ENCODE measurements at regions not wholly inside any gene's neighbourhood (a gene's known extent, or its start where the extent isn't known, plus 50 kb on each side); places are given as distances from the start of the nearest gene placed in this dataset.

DNA sequence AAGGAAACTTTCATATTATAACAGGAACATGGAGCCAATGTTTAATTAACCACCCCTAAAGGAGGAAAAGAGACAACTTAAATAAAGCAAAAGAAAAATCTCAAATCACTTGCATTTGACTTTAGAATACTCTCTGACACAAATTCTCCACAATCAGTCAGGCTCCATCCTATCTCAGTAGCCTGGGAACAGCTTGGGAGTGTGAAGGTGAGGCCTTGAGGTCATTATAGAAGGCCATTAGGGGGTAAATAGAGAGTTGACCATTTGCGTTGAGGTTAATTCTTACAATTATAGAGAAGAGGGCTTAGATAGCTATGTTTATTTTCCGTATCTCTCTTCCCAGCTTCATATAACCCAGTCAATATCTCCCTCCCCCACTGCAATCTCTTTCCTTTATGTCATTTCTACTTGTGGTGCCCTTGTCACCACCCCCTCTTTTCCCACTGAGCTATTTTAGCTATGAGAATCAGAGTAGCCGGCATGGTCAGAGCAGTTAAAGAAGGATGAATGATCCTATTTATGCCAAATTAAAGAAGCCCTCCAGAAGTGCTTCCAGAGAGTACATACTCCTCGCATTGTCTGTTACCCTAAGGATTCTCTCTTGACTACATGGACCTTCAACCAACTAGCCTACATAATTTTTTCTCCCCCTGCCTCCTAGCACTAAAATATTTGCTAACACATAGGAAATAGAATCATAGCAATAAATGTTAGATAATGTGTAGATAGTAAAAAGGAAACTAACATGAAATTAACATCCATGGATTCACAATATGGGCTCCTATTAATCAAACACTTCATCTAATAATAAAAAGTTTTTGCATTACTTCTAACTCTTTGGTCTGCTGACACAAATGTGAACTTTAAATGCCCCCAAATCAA, 135.2 kb upstream of the KRR1 start:
- TF ChIP-seq, protein P1, sequence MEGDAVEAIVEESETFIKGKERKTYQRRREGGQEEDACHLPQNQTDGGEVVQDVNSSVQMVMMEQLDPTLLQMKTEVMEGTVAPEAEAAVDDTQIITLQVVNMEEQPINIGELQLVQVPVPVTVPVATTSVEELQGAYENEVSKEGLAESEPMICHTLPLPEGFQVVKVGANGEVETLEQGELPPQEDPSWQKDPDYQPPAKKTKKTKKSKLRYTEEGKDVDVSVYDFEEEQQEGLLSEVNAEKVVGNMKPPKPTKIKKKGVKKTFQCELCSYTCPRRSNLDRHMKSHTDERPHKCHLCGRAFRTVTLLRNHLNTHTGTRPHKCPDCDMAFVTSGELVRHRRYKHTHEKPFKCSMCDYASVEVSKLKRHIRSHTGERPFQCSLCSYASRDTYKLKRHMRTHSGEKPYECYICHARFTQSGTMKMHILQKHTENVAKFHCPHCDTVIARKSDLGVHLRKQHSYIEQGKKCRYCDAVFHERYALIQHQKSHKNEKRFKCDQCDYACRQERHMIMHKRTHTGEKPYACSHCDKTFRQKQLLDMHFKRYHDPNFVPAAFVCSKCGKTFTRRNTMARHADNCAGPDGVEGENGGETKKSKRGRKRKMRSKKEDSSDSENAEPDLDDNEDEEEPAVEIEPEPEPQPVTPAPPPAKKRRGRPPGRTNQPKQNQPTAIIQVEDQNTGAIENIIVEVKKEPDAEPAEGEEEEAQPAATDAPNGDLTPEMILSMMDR (IDR thresholded peaks at IDR 0.05; ENCODE audit: low read depth, low read length, missing input control) = no peak
- no peak for TF ChIP-seq YY1 (IDR thresholded peaks at IDR 0.05)
- TF ChIP-seq GABPA (IDR thresholded peaks at IDR 0.05 in 1 of 2, conservative IDR thresholded peaks at IDR 0.05 in 1 of 2) = no peak
- TF ChIP-seq, protein P2, sequence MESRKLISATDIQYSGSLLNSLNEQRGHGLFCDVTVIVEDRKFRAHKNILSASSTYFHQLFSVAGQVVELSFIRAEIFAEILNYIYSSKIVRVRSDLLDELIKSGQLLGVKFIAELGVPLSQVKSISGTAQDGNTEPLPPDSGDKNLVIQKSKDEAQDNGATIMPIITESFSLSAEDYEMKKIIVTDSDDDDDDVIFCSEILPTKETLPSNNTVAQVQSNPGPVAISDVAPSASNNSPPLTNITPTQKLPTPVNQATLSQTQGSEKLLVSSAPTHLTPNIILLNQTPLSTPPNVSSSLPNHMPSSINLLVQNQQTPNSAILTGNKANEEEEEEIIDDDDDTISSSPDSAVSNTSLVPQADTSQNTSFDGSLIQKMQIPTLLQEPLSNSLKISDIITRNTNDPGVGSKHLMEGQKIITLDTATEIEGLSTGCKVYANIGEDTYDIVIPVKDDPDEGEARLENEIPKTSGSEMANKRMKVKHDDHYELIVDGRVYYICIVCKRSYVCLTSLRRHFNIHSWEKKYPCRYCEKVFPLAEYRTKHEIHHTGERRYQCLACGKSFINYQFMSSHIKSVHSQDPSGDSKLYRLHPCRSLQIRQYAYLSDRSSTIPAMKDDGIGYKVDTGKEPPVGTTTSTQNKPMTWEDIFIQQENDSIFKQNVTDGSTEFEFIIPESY (IDR thresholded peaks at IDR 0.05) = no peak

Data from liver (tissue), 3 donors.